IPS DF 19.7 (cell line): ENCODE measurements at regions not wholly inside any gene's neighbourhood (a gene's known extent, or its start where the extent isn't known, plus 50 kb on each side); places are given as distances from the start of the nearest gene placed in this dataset.
"Not testable (repeated sequence)": the region's sequence is repeated elsewhere in the genome, so short reads cannot be mapped to it uniquely, and the experiment has no call there.

Experiments used
- DNase-seq: peaks from one replicate; pipeline ENCODE4 v3.0.0-alpha.2; 2013; ENCODE audit warnings: low read depth, low spot score

GRCh38 chr17:65307961-65308316 is 170.8 kb downstream of the RGS9 start:
- DNase-seq: no peak

DNA sequence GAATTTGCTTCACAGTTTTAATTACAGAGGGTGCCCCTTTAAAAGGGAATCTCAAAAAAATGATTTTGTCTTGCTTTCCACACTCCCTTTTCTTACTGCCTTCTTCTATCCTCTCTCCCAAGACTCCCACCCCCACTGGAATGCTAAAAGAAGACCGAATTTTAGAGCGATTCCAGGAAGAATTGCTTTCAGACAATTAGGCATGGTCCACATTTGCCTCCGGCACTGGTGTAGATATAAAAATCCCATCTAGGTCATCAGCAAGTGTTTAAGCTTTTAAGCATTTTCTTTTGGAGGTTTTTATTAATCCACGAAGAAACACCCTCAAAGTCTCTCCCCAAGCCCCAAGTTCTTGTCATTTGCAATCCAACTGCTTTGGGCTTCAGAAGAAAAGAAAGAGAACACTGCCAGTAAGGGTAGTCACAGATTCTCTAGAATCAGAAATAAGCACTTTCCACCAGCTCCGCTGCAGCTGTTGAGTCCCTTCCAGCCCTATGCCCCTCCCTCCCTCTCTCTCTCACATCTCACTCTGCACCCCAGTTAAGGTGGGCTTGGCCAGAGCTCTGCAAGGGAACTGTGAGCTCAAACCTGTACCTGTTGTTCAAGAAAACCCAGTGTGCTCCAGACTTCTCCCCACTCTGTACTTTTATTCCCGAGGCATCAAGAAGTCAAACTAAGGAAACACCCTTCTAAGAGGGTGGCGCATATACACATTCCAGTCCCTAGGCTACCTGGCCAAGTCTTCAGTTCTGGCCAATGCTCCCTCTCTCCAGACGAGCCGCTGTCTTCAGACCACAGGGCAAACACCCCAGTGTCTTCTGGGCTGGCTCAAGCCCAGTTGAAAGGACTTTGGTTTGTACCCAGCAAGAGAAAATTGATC is 170.2 kb downstream of the RGS9 start:
- no peak for DNase-seq

DNA sequence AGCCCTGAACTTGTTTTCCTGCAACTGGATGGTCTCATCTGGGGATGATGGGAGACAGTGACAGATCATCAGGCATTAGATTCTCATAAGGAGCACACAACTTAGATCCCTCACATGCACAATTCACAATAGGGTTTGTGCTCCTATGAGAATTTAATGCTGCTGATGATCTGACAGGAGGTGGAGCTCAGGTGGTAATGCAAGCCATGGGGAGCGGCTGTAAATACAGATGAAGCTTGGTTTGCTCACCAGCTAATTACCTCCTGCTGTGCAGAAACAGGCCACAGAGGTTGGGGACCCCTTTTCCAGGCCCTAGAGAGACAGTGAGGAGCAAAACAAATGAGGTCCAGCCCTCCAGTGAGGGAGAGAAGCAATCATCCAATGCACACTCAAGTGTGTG is 168.6 kb downstream of the RGS9 start:
- no peak for DNase-seq

DNA sequence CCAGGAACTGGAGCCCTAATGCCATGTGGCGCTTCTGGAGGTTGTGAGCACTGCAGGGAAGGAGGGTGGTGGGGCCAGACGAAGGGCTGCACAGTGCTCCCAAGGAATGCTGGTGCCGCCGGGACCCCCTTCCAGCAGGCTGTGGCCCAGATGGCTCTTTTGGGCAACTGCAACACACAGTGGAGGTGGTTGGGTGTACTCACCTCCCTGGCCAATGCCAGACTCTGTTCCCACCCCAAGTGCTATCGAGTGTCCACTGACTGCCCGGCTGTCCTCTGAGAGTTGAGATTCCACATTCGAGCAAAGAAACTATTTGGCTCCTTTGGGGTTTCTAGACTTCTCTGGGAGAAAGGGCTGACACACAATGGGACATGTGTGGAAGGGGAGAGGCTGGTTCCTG is 167.9 kb downstream of the RGS9 start:
- no peak for DNase-seq

DNA sequence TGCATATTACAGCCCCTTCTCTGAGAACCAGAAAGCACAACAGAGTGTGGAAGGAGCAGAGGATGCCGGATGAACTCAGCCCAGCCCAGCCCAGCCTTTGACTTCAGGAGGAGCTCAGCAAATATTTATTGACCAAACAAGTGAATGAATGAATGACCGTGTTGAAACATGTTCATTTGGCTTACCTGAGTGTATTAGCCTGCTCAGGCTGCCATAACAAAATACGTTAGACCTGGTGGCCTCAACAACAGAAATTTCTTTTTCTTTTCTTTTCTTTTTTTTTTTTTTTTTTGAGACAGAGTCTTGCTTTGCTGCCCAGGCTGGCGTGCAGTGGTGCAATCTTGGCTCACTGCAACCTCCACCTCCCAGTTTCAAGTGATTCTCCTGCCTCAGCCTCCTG is 164.7 kb downstream of the RGS9 start:
- DNase-seq: not testable (repeated sequence)

DNA sequence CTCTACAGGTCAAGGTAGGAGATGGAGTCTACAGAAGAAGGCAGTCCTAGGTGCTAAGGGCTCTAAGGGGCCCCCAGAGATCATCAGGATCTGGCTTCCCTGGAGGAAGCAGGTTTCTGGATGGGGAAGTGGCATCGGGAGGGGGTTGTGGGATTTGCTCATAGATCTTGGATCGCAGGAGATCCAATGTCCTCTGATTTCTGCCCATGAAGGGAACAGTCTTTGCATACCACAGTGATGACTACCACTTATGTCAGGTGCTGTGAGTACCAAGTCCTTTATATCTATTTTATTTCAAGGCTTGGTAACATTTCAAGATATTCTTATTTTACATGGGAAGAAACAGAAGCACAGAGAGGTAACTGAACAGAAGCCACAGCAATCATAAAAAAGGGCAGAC is 164.0 kb downstream of the RGS9 start:
- DNase-seq: no peak

GRCh38 chr17:65297916-65298315 is 160.7 kb downstream of the RGS9 start:
- DNase-seq: no peak

GRCh38 chr17:65297384-65297783 is 160.2 kb downstream of the RGS9 start:
- DNase-seq: no peak

DNA sequence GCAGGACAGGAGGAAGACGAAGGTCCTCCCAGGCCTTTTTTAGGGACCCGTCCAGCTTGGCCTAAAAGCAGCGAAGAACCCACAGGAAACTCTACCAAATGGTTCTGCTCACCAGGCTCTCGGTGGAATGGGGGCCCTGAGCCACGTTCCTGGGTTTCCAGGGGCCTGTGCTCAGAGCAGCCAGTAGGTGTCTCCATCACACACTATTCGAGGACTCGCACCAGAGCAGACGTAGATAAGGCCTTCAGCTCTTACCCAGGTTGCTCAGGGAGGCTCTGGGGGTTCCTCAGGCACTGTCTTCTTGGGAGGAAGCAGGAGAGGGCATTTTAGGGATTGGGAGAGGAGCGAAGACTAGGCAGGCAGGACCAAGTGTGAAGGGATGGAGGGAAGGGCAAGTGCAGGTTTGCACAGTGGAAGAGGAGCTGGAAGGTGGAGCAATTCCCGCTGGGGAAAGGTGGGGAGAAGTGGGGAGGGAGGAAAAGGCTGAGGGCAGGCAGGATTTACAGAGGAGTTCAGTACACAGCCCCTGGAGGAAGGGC is 157.1 kb downstream of the RGS9 start:
- DNase-seq: peak; percentile 64

DNA sequence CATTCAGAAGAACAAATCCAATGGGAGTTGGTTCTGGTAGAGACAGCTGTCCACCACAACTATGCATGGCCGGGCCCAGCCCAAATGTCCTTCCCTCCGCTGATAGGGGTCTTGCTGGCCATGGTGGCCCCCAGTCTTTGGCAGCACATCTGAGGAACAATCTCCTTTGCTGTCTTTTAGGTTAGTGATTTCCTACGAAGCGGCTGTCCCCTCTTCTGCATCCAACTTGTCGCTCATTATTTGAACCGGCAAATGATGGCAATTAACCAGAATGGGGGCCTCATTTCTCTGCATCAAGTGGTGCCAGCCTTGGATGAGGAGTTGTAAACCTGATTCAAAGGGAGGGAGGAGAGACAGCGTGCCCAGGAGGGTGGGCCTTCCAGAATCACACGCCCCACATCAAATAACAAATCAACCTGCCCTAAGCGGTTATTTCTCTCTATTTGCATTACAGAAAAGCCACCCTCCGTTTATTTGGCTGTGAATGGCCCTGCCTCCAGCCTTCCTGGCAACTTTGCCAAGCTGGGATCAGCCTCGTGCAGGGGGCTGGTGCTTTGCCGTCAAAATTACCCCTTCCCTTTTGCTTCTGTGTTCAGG is 156.5 kb downstream of the RGS9 start:
- DNase-seq: no peak

- no peak for DNase-seq
These were observed 155.3 kb downstream of the RGS9 start for GRCh38 chr17:65292430-65292829.

DNA sequence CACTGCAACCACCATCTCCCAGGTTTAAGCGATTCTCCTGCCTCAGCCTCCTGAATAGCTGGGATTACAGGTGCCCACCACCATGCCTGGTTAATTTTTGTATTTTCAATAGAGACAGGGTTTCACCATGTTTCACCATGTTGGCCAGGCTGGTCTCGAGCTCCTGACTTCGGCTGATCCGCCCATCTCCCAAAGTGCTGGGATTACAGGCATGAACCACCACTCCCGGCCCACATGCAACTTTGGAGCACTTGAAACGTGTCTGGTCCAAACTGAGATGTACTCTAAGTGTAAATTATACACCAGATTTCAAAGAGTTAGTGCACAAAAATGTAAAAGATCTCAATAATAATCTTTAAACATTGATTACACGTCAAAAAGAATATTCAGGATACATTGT is 154.1 kb downstream of the RGS9 start:
- DNase-seq: not testable (repeated sequence)

- no peak for DNase-seq
These were observed 153.4 kb downstream of the RGS9 start for GRCh38 chr17:65290616-65291015.

DNA sequence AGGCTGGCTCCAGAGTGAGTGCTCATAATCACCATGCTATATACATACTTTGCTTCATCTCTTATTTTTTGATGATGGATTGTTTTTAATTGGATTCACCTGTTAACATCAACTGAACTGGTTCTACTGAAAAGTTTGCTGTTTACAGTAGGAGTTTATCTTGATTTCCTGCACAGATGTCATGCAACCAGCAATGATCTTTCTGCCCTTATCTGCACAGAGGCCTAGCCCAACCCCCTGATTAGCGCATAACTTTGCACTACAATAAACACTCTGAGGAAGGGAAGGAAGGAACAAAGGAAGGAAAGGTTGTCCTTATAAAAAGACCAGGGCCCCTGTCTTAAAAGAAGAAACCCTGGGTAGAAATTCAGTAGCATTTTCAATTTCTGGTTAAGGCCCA is 152.9 kb downstream of the RGS9 start:
- DNase-seq: no peak

GRCh38 chr17:65287040-65287439 is 149.9 kb downstream of the RGS9 start:
- no peak for DNase-seq

DNA sequence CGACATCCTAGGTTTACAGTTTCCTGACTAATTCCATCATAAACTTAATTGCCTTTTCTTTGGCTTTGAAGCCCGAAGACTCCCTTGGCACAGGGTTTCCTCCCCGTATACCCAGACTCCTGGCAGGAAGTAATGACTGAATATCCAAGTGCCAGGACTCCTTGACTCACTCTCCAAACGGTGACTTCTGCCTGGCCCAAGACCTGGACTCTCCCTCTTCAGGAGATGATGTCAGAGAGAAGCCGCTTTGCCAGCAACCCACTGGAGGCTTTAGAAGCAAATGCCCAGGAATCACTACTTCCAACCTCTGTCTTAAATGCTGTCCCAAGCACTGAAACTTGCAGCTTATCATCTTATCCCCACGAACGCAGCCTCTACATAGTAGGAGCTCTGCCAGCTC is 146.5 kb downstream of the RGS9 start:
- DNase-seq: no peak

DNA sequence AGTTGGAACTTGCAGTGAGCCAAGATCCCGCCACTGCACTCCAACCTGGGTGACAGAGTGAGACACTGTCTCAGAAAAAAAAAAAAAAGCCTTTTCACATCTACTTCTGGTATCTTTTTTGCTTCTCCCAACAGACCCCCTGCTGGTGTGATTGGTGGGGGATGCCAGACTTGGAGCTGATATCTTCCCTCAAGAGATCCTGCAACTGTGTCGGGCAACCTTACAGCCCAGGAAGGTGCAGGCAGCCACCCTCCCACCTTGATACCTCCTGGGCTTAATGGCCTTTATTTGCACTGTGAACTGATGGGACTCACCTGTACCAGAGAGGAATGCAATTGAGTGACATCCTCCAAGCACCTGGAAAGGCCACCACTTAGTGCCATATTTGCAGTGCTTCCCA is 142.3 kb downstream of the RGS9 start:
- DNase-seq: no peak

DNA sequence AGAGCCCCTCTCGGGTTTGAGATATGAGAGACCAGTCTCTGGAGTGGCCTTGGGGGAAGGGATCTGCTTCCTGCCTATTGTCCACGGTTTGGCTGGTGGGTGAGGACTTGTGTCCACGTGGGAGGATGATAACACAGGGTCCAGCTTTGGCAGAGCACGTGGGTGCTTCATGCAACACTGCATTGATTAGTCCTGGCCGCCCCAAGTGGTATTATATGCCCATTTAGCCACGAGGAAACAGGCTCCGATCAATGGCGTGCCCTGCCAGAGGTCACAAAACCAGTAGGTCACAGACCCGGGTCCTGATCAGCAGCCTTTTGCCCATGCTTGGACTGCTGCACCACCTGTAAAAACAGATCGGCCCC is 141.6 kb downstream of the RGS9 start:
- no peak for DNase-seq

- peak; percentile 54 for DNase-seq
These were observed 141.1 kb downstream of the RGS9 start for GRCh38 chr17:65278050-65278819.

- no peak for DNase-seq
These were observed 140.4 kb downstream of the RGS9 start for GRCh38 chr17:65277576-65277975.
